ENCODE measurements at regions not wholly inside any gene's neighbourhood (a gene's known extent, or its start where the extent isn't known, plus 50 kb on each side); places are given as distances from the start of the nearest gene placed in this dataset.
A peak's percentile ranks its signal among the peaks of the same experiment; 100 is the strongest.

DNA sequence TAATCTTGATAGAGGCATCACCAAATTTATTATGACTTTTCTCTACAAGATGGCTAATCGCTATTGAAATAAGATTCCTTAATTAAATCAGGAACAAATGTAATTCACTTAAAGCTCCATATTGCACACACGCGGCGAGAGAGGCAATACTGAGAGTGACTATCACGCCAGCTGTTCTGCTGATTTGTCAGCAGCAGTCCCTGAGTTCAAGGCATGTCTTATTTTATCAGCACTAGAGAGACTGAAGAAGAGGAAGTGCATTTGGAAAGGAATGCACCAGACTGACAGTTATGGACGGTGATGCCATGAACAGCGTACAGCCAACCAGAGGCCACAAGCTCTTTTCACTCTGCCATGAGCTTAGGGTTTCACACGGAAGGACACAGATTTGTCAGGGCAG, 83.6 kb upstream of the SLCO3A1 start:
- TF ChIP-seq, protein P1, sequence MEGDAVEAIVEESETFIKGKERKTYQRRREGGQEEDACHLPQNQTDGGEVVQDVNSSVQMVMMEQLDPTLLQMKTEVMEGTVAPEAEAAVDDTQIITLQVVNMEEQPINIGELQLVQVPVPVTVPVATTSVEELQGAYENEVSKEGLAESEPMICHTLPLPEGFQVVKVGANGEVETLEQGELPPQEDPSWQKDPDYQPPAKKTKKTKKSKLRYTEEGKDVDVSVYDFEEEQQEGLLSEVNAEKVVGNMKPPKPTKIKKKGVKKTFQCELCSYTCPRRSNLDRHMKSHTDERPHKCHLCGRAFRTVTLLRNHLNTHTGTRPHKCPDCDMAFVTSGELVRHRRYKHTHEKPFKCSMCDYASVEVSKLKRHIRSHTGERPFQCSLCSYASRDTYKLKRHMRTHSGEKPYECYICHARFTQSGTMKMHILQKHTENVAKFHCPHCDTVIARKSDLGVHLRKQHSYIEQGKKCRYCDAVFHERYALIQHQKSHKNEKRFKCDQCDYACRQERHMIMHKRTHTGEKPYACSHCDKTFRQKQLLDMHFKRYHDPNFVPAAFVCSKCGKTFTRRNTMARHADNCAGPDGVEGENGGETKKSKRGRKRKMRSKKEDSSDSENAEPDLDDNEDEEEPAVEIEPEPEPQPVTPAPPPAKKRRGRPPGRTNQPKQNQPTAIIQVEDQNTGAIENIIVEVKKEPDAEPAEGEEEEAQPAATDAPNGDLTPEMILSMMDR (IDR thresholded peaks at IDR 0.05), result no peak
- TF ChIP-seq POLR2A (IDR thresholded peaks at IDR 0.05), result no peak
- ATAC-seq, result no peak
- no peaks in the 10 kb centered on the region for H3K36me3 ChIP-seq
- peaks cover 0 to 6% (median 0%) of the 10 kb centered on the region in 12 donors for H3K4me1 ChIP-seq
- H3K27me3 ChIP-seq, result no peaks in the 10 kb centered on the region
- H3K9me3 ChIP-seq, result no peaks in the 10 kb centered on the region
- 29 to 38% (median 32%) methylated on average over 8 of the region's 8 CpGs for WGBS, 4 donors
- no peak overlapping the region for H3K27ac ChIP-seq
- intact Hi-C loops (cut with DNase I), result no loop called here
- no peak overlapping the region for H3K4me3 ChIP-seq
- DNase-seq, result no peak

DNA sequence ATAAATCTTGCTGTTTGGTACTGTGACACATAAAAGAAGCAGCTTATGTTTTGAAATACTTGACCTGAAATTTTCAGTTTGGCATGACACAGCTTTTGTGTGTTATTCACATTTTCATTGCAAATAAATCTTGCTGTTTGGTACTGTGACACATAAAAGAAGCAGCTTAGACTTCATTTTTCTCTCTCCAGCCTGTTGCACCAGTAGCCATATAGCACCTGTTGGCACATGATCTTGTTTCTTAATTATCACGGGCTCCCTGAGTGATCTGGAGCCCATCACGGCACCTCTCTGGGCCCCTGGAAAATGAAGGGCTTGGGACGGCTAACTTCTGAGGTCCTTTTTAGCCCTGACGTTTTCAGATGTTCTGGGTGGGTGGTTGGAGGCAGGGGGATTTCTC, 77.4 kb upstream of the SLCO3A1 start:
- 54 to 69% (median 64%) methylated on average over 4 of the region's 4 CpGs for WGBS, 4 donors

GRCh38 chr15:91779960-91780359, 73.5 kb upstream of the SLCO3A1 start:
- ATAC-seq (no peak), DNase-seq (no peak)
- intact Hi-C loops (cut with DNase I), result loop anchor here in 1 of 10 donors (5.0 kb wide), 1 partner anchor 72 kb away; the partner anchor contains the start of gene SLCO3A1
- TF ChIP-seq POLR2A (IDR thresholded peaks at IDR 0.05), result no peak
- TF ChIP-seq, protein P1 (IDR thresholded peaks at IDR 0.05), result no peak
- H3K4me1 ChIP-seq, result peaks cover 0 to 32% (median 1%) of the 10 kb centered on the region in 12 donors
- no peak overlapping the region for H3K4me3 ChIP-seq
- peak overlapping the region in 1 of 12 donors; percentile 24 for H3K27ac ChIP-seq
- H3K36me3 ChIP-seq, result no peaks in the 10 kb centered on the region
- no peaks in the 10 kb centered on the region for H3K9me3 ChIP-seq
- peaks cover 0 to 7% (median 0%) of the 10 kb centered on the region in 9 donors for H3K27me3 ChIP-seq
- 80 to 87% (median 82%) methylated on average over 5 of the region's 5 CpGs for WGBS, 4 donors

More for the DNA sequence above, 77.4 kb upstream of the SLCO3A1 start:
- TF ChIP-seq, protein P1 (IDR thresholded peaks at IDR 0.05), result no peak
- no peak for TF ChIP-seq POLR2A (IDR thresholded peaks at IDR 0.05)
- intact Hi-C loops (cut with DNase I), result no loop called here
- DNase-seq (no peak), ATAC-seq (no peak)
- H3K4me1 ChIP-seq, result peaks cover 0 to 13% (median 0%) of the 10 kb centered on the region in 12 donors
- no peak overlapping the region for H3K4me3 ChIP-seq
- H3K36me3 ChIP-seq, result no peaks in the 10 kb centered on the region
- H3K9me3 ChIP-seq, result no peaks in the 10 kb centered on the region
- H3K27ac ChIP-seq, result no peak overlapping the region
- peaks cover 0 to 7% (median 0%) of the 10 kb centered on the region in 9 donors for H3K27me3 ChIP-seq

DNA sequence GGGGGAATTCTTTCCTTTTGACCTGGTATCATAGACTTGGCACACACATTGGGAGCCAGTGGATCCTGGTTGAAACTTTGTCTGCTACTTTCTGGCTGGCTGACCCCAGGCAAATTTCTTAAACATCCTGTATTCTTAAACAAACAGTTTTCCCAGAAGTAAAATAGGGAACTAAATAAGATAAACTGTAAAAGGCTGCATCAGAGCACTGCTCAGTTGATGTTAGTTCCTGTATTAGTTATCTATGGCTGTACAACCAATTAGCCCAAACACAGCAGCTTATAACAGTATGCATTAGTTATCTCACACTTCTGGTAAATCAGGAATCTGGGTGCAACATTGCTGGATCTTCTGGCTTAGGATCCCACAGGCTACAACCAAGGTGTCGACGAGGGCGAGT, 73.1 kb upstream of the SLCO3A1 start:
- Histone ChIP-seq H3K27me3 (peaks cover 0 to 7% (median 0%) of the 10 kb centered on the region in 9 donors), H3K36me3 (no peaks in the 10 kb centered on the region), H3K9me3 (no peaks in the 10 kb centered on the region), H3K4me1 (peaks cover 0 to 32% (median 1%) of the 10 kb centered on the region in 12 donors), H3K27ac (peak overlapping the region in 1 of 12 donors; percentile 24), H3K4me3 (no peak overlapping the region)
- TF ChIP-seq POLR2A (IDR thresholded peaks at IDR 0.05), result no peak
- TF ChIP-seq, protein P1 (IDR thresholded peaks at IDR 0.05), result no peak
- ATAC-seq, result peak in 1 of 4 donors; percentile 36
- DNase-seq, result no peak
- intact Hi-C loops (cut with DNase I), result loop anchor here in 1 of 10 donors (5.0 kb wide), 1 partner anchor 72 kb away; the partner anchor contains the start of gene SLCO3A1
- WGBS, 4 donors, result 69 to 92% (median 77%) methylated on average over 3 of the region's 3 CpGs

Measured in heart left ventricle (tissue), 16 donors.